ENCODE measurements at regions not wholly inside any gene's neighbourhood (a gene's known extent, or its start where the extent isn't known, plus 50 kb on each side); places are given as distances from the start of the nearest gene placed in this dataset.

DNA sequence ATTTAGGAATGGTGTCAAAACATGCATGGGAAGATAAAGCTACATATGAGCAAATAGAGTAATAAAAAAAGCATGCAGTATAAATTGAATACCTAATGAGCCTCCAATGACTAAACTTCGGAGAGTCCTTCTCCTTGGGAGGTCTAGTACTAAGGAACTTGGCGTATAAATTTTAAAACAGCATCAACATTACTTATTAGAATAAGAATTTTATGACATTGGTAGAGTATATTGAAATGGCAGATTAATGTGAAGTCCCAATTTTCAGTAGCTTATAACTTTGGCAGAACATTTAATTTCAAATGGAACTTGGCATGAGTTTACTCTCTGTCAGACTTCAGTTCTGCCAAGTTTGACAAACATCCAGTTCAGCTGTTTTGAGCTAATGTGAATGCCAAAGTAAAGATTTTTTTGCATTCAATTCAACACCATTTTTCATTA, 104.7 kb upstream of the RGS18 start:
- intact Hi-C loops (cut with DNase I): no loop called here
- DNase-seq (ENCODE audit: low spot score): no peak

DNA sequence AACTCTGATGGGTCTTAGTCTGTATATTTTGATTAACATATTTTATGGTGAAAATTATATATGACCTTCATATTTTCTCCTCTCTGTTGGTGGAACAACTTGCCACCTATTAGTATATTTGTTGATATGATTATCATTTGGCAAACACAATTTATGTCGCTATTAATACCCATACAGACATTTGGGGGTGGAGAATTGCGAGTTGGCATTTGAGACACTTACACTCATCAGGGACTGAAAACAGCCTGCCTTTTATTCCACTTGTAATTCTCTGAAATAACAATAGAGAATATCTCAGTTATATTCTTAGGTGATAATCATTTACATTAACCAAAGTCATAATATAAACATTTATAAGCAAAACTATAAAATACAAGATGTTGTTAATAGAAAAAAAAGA, 100.5 kb upstream of the RGS18 start:
- DNase-seq (ENCODE audit: low spot score): no peak
- intact Hi-C loops (cut with DNase I): no loop called here

- DNase-seq (ENCODE audit: low spot score): no peak
- intact Hi-C loops (cut with DNase I): no loop called here
Measured at GRCh38 chr1:192059407-192059806, 98.9 kb upstream of the RGS18 start.

DNA sequence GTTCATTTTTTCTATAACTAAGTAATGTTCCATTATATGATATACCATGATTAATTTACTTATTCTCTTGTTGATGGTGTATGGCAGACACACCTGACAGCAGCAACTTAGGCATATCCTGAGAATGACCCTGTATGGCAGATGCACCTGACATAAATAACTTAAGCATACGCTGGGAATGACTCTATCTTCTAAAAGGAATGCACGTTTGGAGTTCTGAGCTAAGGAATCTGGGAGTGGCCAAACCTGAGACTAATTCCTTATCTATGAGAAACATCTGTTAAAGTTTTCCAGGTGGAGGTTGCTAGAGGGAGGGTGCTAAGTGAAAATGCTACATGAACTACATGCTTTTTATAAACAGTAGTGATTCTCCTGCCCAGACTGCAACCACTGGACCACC, 96.7 kb upstream of the RGS18 start:
- intact Hi-C loops (cut with DNase I): no loop called here
- DNase-seq (ENCODE audit: low spot score): no peak

DNA sequence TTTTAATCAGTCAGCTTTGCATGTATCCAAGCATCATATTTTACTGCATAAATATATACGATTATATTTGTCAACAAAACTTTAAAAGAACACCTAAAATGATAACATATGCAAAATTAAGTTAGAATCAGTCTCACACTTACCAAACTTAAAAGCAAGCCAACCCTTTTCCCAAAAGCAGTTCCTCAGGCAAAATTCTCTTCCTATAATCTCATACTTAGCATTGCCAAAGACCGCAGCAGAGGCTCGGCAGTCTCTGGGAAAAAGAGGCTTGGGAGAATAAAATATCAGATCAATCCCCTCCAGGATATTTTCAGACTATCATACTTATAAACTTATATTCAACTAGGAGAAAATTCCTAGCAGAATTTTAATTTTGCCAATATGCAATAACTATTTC, 93.2 kb upstream of the RGS18 start:
- no peak for DNase-seq (ENCODE audit: low spot score)
- intact Hi-C loops (cut with DNase I): no loop called here

- no peak for DNase-seq (ENCODE audit: low spot score)
- intact Hi-C loops (cut with DNase I): loop anchor here in 1 of 2 donors (2.0 kb wide), 1 partner anchor 53 kb away; no protein-coding TSS in a partner anchor
Measured at GRCh38 chr1:192066202-192066601, 92.1 kb upstream of the RGS18 start.

DNA sequence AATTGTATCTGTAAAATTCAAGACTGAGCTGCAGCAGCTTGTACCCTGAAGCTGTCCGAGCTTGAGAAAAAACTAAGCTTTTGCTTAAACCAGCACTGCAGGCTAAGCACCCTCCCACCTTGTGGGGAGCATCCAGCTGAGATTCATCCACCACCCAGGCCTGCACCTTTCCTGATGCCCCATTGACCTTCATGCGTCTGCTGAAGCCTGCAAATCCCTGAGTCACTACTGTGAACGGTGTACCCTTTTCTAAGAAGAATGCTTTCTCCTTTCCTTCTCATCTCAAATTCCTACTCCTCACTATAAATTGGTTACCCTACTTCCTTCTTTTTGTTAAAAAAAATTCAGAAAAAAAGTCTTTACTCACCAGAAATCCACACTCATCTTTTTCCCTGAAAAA, 90.9 kb upstream of the RGS18 start:
- DNase-seq (ENCODE audit: low spot score): no peak
- intact Hi-C loops (cut with DNase I): loop anchor here in 1 of 2 donors (2.0 kb wide), 1 partner anchor 51 kb away; no protein-coding TSS in a partner anchor

GRCh38 chr1:192070213-192070612, 88.0 kb upstream of the RGS18 start:
- DNase-seq (ENCODE audit: low spot score): no peak
- intact Hi-C loops (cut with DNase I): no loop called here

DNA sequence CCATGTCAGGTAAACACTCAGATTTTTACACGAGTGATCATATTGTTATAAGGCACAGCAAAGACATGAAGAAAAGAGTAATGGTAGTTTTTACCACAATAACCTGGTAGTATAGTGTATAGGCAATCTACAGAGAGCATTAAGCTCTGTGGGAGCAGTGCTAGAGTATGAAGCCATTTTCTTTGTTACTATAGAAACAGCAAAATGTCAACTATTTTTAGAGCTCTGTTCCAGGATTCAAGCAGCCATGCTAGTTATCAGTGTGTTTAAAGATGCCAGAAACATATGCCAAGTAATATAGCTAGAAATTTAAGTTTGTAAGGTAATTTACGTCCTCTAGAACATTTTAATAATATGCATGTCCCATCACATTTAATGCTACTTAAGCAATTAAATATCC, 77.6 kb upstream of the RGS18 start:
- intact Hi-C loops (cut with DNase I): no loop called here
- no peak for DNase-seq (ENCODE audit: low spot score)

- intact Hi-C loops (cut with DNase I): no loop called here
- DNase-seq (ENCODE audit: low spot score): no peak
Measured at GRCh38 chr1:192081359-192081758, 76.9 kb upstream of the RGS18 start.

GRCh38 chr1:192086644-192087043, 71.6 kb upstream of the RGS18 start:
- no peak for DNase-seq (ENCODE audit: low spot score)
- intact Hi-C loops (cut with DNase I): no loop called here

GRCh38 chr1:192087334-192087733, 70.9 kb upstream of the RGS18 start:
- intact Hi-C loops (cut with DNase I): no loop called here
- DNase-seq (ENCODE audit: low spot score): no peak

DNA sequence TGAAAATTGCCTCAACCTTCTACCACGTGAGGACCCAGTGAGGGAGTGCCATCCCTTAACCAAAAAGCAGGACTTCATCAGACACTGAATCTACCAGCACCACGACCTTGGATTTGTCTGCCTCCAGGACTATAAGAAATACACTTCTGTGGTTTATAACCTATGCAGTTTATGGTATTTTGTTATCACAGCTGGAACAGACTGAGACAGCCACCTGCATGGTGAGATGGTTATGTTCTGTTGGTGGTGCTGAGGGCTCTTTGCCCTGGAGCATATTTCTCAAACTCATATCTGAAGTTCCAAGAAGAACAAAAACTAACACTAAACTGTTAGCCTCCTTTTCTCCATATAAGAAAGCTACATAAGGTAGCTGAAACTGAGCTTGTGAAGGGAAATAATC, 69.8 kb upstream of the RGS18 start:
- intact Hi-C loops (cut with DNase I): no loop called here
- no peak for DNase-seq (ENCODE audit: low spot score)

- intact Hi-C loops (cut with DNase I): no loop called here
- no peak for DNase-seq (ENCODE audit: low spot score)
Measured at GRCh38 chr1:192098001-192098400, 60.3 kb upstream of the RGS18 start.

GRCh38 chr1:192099328-192099727, 58.9 kb upstream of the RGS18 start:
- intact Hi-C loops (cut with DNase I): no loop called here
- DNase-seq (ENCODE audit: low spot score): no peak

DNA sequence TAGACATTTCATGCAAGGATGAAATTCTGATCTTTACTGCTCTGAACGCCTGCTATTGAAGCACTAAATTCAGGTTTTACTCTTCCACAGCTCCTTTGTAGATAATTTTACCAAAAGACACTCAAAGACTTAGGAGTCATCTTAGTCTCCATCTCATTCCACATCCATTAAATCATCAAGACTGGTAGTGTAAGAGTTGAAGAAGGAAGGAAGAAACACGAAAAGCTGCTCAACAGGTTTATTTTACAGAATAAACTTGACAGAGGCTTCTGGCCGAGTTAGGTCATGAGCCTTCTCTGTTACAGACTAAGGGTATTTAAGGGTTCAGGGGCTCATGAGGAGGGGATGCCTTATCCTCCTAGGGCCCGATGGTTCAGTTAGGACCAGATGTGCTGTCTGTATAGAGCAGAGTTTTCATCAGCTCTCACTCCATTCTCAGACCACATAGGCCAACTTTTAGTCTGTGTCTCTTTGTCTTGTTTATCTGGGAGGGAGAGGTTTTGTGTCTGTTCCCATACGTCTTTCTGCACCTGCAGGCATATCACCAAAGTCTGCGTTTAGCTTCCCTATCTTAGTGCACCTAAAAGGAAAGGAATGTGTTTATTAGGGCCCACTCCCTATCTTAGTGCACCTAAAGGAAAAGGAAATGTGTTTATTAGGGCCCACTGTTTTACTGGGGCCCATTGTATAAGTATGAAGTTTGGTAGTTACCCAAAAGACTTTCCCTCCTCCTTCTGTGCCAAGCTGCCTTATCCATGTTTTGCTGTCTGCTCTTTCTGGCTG, 57.4 kb upstream of the RGS18 start:
- no peak for DNase-seq (ENCODE audit: low spot score)
- intact Hi-C loops (cut with DNase I): no loop called here

GRCh38 chr1:192104128-192104527, 54.1 kb upstream of the RGS18 start:
- intact Hi-C loops (cut with DNase I): no loop called here

DNA sequence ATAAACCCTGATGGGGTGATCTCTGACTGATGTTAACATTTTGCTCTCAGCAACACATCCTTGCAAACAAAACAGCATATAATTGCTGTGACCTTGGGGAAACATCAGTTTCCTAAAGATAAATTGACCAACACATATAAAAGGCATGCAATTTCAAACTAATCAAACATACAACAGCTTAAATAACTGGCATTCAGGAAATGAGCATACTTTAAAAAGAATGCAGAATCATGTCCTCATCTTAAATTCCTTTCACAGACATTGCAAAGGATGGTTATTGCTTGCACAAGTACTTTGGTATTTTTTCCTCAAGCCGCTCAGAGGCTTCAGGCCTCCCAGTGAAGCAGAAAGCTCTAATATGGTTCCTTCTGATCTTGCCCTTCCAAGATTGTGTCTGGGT, 53.4 kb upstream of the RGS18 start:
- intact Hi-C loops (cut with DNase I): no loop called here

More at GRCh38 chr1:192104128-192104527, 54.1 kb upstream of the RGS18 start:
- DNase-seq (ENCODE audit: low spot score): no peak

GRCh38 chr1:192108161-192108560, 50.1 kb upstream of the RGS18 start:
- DNase-seq (ENCODE audit: low spot score): no peak
- intact Hi-C loops (cut with DNase I): no loop called here

More for the DNA sequence above, 53.4 kb upstream of the RGS18 start:
- DNase-seq (ENCODE audit: low spot score): no peak

All from posterior vena cava (tissue), 2 donors.